Natural killer cell (primary cell): ENCODE measurements at regions not wholly inside any gene's neighbourhood (a gene's known extent, or its start where the extent isn't known, plus 50 kb on each side); places are given as distances from the start of the nearest gene placed in this dataset.

Source experiments
- ATAC-seq, 3 donors: fragments of 150-1000 bp in 2 of 3; fragments of 200-7000 bp in 1 of 3; cut with Tn5 transposase; 1 replicate in 1 of 3; 2 replicates in 2 of 3; pipeline ENCODE4 v1.10.0; 2021; ENCODE audit warnings: mild to moderate bottlenecking in 2 of 3, moderate library complexity in 2 of 3
- DNase-seq, 2 donors: peaks; one replicate each; pipeline versions ENCODE4 v3.0.0 to v3.0.0-alpha.2; 2013 to 2021; ENCODE audit warnings: mixed read lengths in 1 of 2
- H3K27ac ChIP-seq: one replicate; pipeline ENCODE4 v1.5.1; 2013; ENCODE audit warnings: mild to moderate bottlenecking, low read length
- H3K27me3 ChIP-seq: one replicate; pipeline ENCODE4 v1.6.1; 2013; ENCODE audit warnings: low read length; ENCODE audit not compliant: control insufficient read depth, insufficient read depth
- H3K36me3 ChIP-seq: one replicate; pipeline ENCODE4 v1.6.1; 2013; ENCODE audit warnings: low read length; ENCODE audit not compliant: control insufficient read depth, insufficient read depth
- H3K4me1 ChIP-seq: one replicate; pipeline ENCODE4 v1.6.1; 2013; ENCODE audit warnings: low read length; ENCODE audit not compliant: control insufficient read depth, insufficient read depth
- H3K4me3 ChIP-seq: one replicate; pipeline ENCODE4 v1.5.1; 2013; ENCODE audit warnings: low read length
- H3K9me3 ChIP-seq: one replicate; pipeline ENCODE4 v1.6.1; 2013; ENCODE audit warnings: low read length; ENCODE audit not compliant: control insufficient read depth, insufficient read depth
- H3K27ac Mint-ChIP-seq, 2 donors: one replicate each; pipeline ENCODE4 v1.8.0; 2022; ENCODE audit warnings: mild to moderate bottlenecking in 2 of 2, mixed read lengths in 2 of 2, moderate library complexity in 1 of 2
- H3K27me3 Mint-ChIP-seq, 2 donors: one replicate each; pipeline ENCODE4 v1.8.0; 2022; ENCODE audit warnings: low read depth in 2 of 2, mixed read lengths in 2 of 2
- H3K36me3 Mint-ChIP-seq: one replicate; pipeline ENCODE4 v1.8.0; 2022; ENCODE audit warnings: mixed read lengths
- H3K4me1 Mint-ChIP-seq, 2 donors: one replicate each; pipeline ENCODE4 v1.8.0; 2022; ENCODE audit warnings: mixed read lengths in 2 of 2
- H3K4me3 Mint-ChIP-seq: one replicate; pipeline ENCODE4 v1.8.0; 2022; ENCODE audit warnings: mild to moderate bottlenecking, moderate library complexity, mixed read lengths
- H3K9me3 Mint-ChIP-seq, 2 donors: one replicate each; pipeline ENCODE4 v1.8.0; 2022; ENCODE audit warnings: mixed read lengths in 2 of 2
- CTCF ChIP-seq: fragments of 200-600 bp; IDR thresholded peaks from one replicate; pipeline ENCODE4 v1.8.0; 2022; ENCODE audit warnings: antibody characterized with exemption
- WGBS: methylation state at CpG from one replicate; pipeline ENCODE4 v1.1.7; 2013; ENCODE audit warnings: missing lambda C conversion rate; ENCODE audit not compliant: insufficient coverage; 5-methylcytosine and 5-hydroxymethylcytosine counted together
- intact Hi-C: fragments of 100-400 bp; cut with micrococcal nuclease; formaldehyde crosslinking; loops from one replicate; pipeline ENCODE4 v1.14.2; 2022

- intact Hi-C loops, result no loop called here
- ATAC-seq (no peak), DNase-seq (no peak)
- Mint-ChIP-seq H3K36me3 (no peaks in the 10 kb centered on the region), H3K27ac (no peak overlapping the region), H3K9me3 (peaks cover 0 to 6% of the 10 kb centered on the region in 2 donors), H3K27me3 (no peaks in the 10 kb centered on the region), H3K4me3 (no peak overlapping the region), H3K4me1 (no peaks in the 10 kb centered on the region)
- no peaks in the 10 kb centered on the region for H3K4me1 ChIP-seq
- TF ChIP-seq CTCF, result no peak
- no peak overlapping the region for H3K27ac ChIP-seq
- 90% methylated on average over 8 of the region's 8 CpGs for WGBS
- H3K36me3 ChIP-seq, result no peaks in the 10 kb centered on the region
- no peak overlapping the region for H3K4me3 ChIP-seq
- no peaks in the 10 kb centered on the region for H3K27me3 ChIP-seq
- peaks cover 7% of the 10 kb centered on the region for H3K9me3 ChIP-seq
Observed at GRCh38 chr10:1851762-1852161, 114.4 kb upstream of the ADARB2 start.

GRCh38 chr10:1850971-1851527, 113.7 kb upstream of the ADARB2 start:
- H3K9me3 Mint-ChIP-seq, result peaks cover 2 to 6% of the 10 kb centered on the region in 2 donors

GRCh38 chr10:1847361-1847760, 110.0 kb upstream of the ADARB2 start:
- DNase-seq (no peak), ATAC-seq (no peak)
- Mint-ChIP-seq H3K4me1 (no peaks in the 10 kb centered on the region), H3K4me3 (no peak overlapping the region), H3K36me3 (no peaks in the 10 kb centered on the region), H3K9me3 (peaks cover 2 to 6% of the 10 kb centered on the region in 2 donors), H3K27me3 (no peaks in the 10 kb centered on the region), H3K27ac (no peak overlapping the region)
- no peak for TF ChIP-seq CTCF
- intact Hi-C loops, result no loop called here
- no peak overlapping the region for H3K4me3 ChIP-seq
- WGBS, result 90% methylated on average over 18 of the region's 18 CpGs
- H3K36me3 ChIP-seq, result no peaks in the 10 kb centered on the region
- no peaks in the 10 kb centered on the region for H3K4me1 ChIP-seq
- no peak overlapping the region for H3K27ac ChIP-seq
- H3K27me3 ChIP-seq, result no peaks in the 10 kb centered on the region
- peaks cover 7% of the 10 kb centered on the region for H3K9me3 ChIP-seq

More at GRCh38 chr10:1850971-1851527, 113.7 kb upstream of the ADARB2 start:
- Histone ChIP-seq H3K27ac (no peak overlapping the region), H3K9me3 (peaks cover 7% of the 10 kb centered on the region), H3K27me3 (no peaks in the 10 kb centered on the region), H3K4me1 (no peaks in the 10 kb centered on the region), H3K36me3 (no peaks in the 10 kb centered on the region), H3K4me3 (no peak overlapping the region)
- Mint-ChIP-seq H3K27ac (no peak overlapping the region), H3K36me3 (no peaks in the 10 kb centered on the region), H3K4me1 (no peaks in the 10 kb centered on the region), H3K4me3 (no peak overlapping the region), H3K27me3 (no peaks in the 10 kb centered on the region)
- ATAC-seq, result no peak
- no peak for DNase-seq
- 78% methylated on average over 4 of the region's 6 CpGs for WGBS
- intact Hi-C loops, result no loop called here
- no peak for TF ChIP-seq CTCF

GRCh38 chr10:1846032-1846431, 108.7 kb upstream of the ADARB2 start:
- Histone ChIP-seq H3K36me3 (no peaks in the 10 kb centered on the region), H3K9me3 (peaks cover 5% of the 10 kb centered on the region), H3K4me1 (no peaks in the 10 kb centered on the region), H3K27me3 (no peaks in the 10 kb centered on the region), H3K27ac (no peak overlapping the region), H3K4me3 (no peak overlapping the region)
- H3K27me3 Mint-ChIP-seq, result no peaks in the 10 kb centered on the region
- no peak for DNase-seq
- H3K27ac Mint-ChIP-seq, result no peak overlapping the region
- intact Hi-C loops, result no loop called here
- ATAC-seq, result no peak
- H3K4me3 Mint-ChIP-seq, result no peak overlapping the region
- TF ChIP-seq CTCF, result no peak
- H3K9me3 Mint-ChIP-seq, result peaks cover 2 to 6% of the 10 kb centered on the region in 2 donors
- 95% methylated on average over 5 of the region's 8 CpGs for WGBS
- no peaks in the 10 kb centered on the region for H3K36me3 Mint-ChIP-seq
- H3K4me1 Mint-ChIP-seq, result no peaks in the 10 kb centered on the region
